Endodermal cell (in vitro differentiated cells): ENCODE measurements at regions not wholly inside any gene's neighbourhood (a gene's known extent, or its start where the extent isn't known, plus 50 kb on each side); places are given as distances from the start of the nearest gene placed in this dataset.

ENCODE experiments used
- DNase-seq: peaks from one replicate; pipeline ENCODE4 v3.0.0-alpha.2; 2017
- H3K27ac ChIP-seq: 2 replicates; pipeline ENCODE4 v1.5.1; 2013; ENCODE audit warnings: mild to moderate bottlenecking, low read depth, low read length, moderate library complexity
- H3K27me3 ChIP-seq: 2 replicates; pipeline ENCODE4 v1.6.1; 2013; ENCODE audit warnings: mild to moderate bottlenecking, low read length, moderate library complexity; ENCODE audit not compliant: insufficient read depth, control insufficient read depth, poor library complexity, severe bottlenecking
- H3K36me3 ChIP-seq: 2 replicates; pipeline ENCODE4 v1.7.0; 2013; ENCODE audit warnings: mild to moderate bottlenecking, low read length, moderate library complexity; ENCODE audit not compliant: control insufficient read depth, insufficient read depth
- H3K4me1 ChIP-seq: one replicate; pipeline ENCODE4 v1.7.0; 2013; ENCODE audit warnings: low read length; ENCODE audit not compliant: control insufficient read depth, insufficient read depth
- H3K4me3 ChIP-seq: 2 replicates; pipeline ENCODE4 v1.5.1; 2013; ENCODE audit warnings: mild to moderate bottlenecking, low read length, moderate library complexity
- H3K9ac ChIP-seq: 2 replicates; pipeline ENCODE4 v1.6.1; 2013; ENCODE audit warnings: mild to moderate bottlenecking, low read length, moderate library complexity; ENCODE audit not compliant: poor library complexity, severe bottlenecking; ENCODE audit errors: extremely low read depth
- H3K9me3 ChIP-seq: 2 replicates; pipeline ENCODE4 v1.6.1; 2013; ENCODE audit warnings: mild to moderate bottlenecking, low read length, moderate library complexity; ENCODE audit not compliant: control insufficient read depth
- H3K27ac Mint-ChIP-seq: 2 replicates; pipeline ENCODE4 v1.8.0; 2020; ENCODE audit warnings: mixed read lengths
- H3K27me3 Mint-ChIP-seq: 2 replicates; pipeline ENCODE4 v1.8.0; 2021; ENCODE audit warnings: mild to moderate bottlenecking, mixed read lengths; ENCODE audit not compliant: insufficient read depth
- H3K36me3 Mint-ChIP-seq: 2 replicates; pipeline ENCODE4 v1.8.0; 2020; ENCODE audit warnings: low read depth, mixed read lengths
- H3K4me1 Mint-ChIP-seq: 2 replicates; pipeline ENCODE4 v1.8.0; 2020; ENCODE audit warnings: mixed read lengths
- H3K4me3 Mint-ChIP-seq: 2 replicates; pipeline ENCODE4 v1.8.0; 2020; ENCODE audit warnings: mild to moderate bottlenecking, moderate library complexity, mixed read lengths
- H3K9me3 Mint-ChIP-seq: 2 replicates; pipeline ENCODE4 v1.8.0; 2020; ENCODE audit warnings: mild to moderate bottlenecking, mixed read lengths
- CTCF ChIP-seq: fragments of 200-600 bp; sonication (generic); conservative IDR thresholded peaks from 2 replicates; pipeline ENCODE4 v1.5.0; 2021; ENCODE audit warnings: antibody characterized with exemption, mild to moderate bottlenecking
- WGBS, 2 experiments: methylation state at CpG; one replicate each; pipeline versions ENCODE4 v1.1.5 to v1.1.7; 2013; ENCODE audit warnings: missing lambda C conversion rate in 2 of 2, mixed read lengths in 1 of 2; ENCODE audit not compliant: insufficient coverage in 1 of 2, insufficient read length in 1 of 2; 5-methylcytosine and 5-hydroxymethylcytosine counted together

- no peak for TF ChIP-seq CTCF
- DNase-seq, result no peak
- 92% methylated on average over 16 to 18 of the region's 18 CpGs for WGBS, 2 experiments
- no peak overlapping the region for H3K27ac ChIP-seq
- H3K4me3 ChIP-seq, result no peak overlapping the region
- no peaks in the 10 kb centered on the region for H3K36me3 ChIP-seq
- Mint-ChIP-seq H3K36me3 (no peaks in the 10 kb centered on the region), H3K27ac (no peak overlapping the region), H3K27me3 (peaks cover 3% of the 10 kb centered on the region), H3K9me3 (no peaks in the 10 kb centered on the region), H3K4me3 (no peak overlapping the region), H3K4me1 (peaks cover 23% of the 10 kb centered on the region)
- peaks cover 14% of the 10 kb centered on the region for H3K4me1 ChIP-seq
- no peak overlapping the region for H3K9ac ChIP-seq
- no peaks in the 10 kb centered on the region for H3K27me3 ChIP-seq
- H3K9me3 ChIP-seq, result no peaks in the 10 kb centered on the region
Observed at GRCh38 chr7:35465791-35466336, 212.0 kb upstream of the TBX20 start.

GRCh38 chr7:35463751-35464150 lies 209.9 kb upstream of the TBX20 start:
- H3K4me1 Mint-ChIP-seq, result peaks cover 15% of the 10 kb centered on the region
- Histone ChIP-seq H3K27me3 (no peaks in the 10 kb centered on the region), H3K9me3 (peaks cover 7% of the 10 kb centered on the region), H3K9ac (no peak overlapping the region), H3K4me3 (no peak overlapping the region), H3K36me3 (no peaks in the 10 kb centered on the region), H3K4me1 (peaks cover 14% of the 10 kb centered on the region), H3K27ac (no peak overlapping the region)
- H3K4me3 Mint-ChIP-seq, result no peak overlapping the region
- 85 to 93% methylated on average over 2 to 3 of the region's 4 CpGs for WGBS, 2 experiments
- no peak for TF ChIP-seq CTCF
- H3K27me3 Mint-ChIP-seq, result peaks cover 8% of the 10 kb centered on the region
- no peak overlapping the region for H3K27ac Mint-ChIP-seq
- no peak for DNase-seq
- H3K36me3 Mint-ChIP-seq, result no peaks in the 10 kb centered on the region
- peaks cover 8% of the 10 kb centered on the region for H3K9me3 Mint-ChIP-seq

GRCh38 chr7:35463176-35463700 lies 209.3 kb upstream of the TBX20 start:
- H3K36me3 ChIP-seq, result no peaks in the 10 kb centered on the region
- 86 to 90% methylated on average over 1 to 3 of the region's 3 CpGs for WGBS, 2 experiments
- no peak for TF ChIP-seq CTCF
- Mint-ChIP-seq H3K27ac (no peak overlapping the region), H3K27me3 (peaks cover 10% of the 10 kb centered on the region), H3K9me3 (peaks cover 13% of the 10 kb centered on the region), H3K4me1 (peaks cover 15% of the 10 kb centered on the region), H3K4me3 (no peak overlapping the region), H3K36me3 (no peaks in the 10 kb centered on the region)
- no peaks in the 10 kb centered on the region for H3K27me3 ChIP-seq
- H3K4me3 ChIP-seq, result no peak overlapping the region
- H3K9ac ChIP-seq, result no peak overlapping the region
- H3K9me3 ChIP-seq, result peaks cover 10% of the 10 kb centered on the region
- H3K27ac ChIP-seq, result no peak overlapping the region
- peaks cover 14% of the 10 kb centered on the region for H3K4me1 ChIP-seq
- DNase-seq, result no peak
